H9 (cell line): ENCODE measurements at regions not wholly inside any gene's neighbourhood (a gene's known extent, or its start where the extent isn't known, plus 50 kb on each side); places are given as distances from the start of the nearest gene placed in this dataset.

Source experiments
- DNase-seq: peaks from one replicate; pipeline ENCODE4 v3.0.0-alpha.2; 2017
- H2AFZ ChIP-seq: one replicate; pipeline ENCODE4 v1.6.1; 2013; ENCODE audit warnings: mild to moderate bottlenecking, low read length, control low read depth, moderate library complexity
- H2AK5ac ChIP-seq: 2 replicates; pipeline ENCODE4 v1.6.1; 2013; ENCODE audit warnings: low read length, control low read depth, mixed read lengths; ENCODE audit not compliant: insufficient read length
- H2BK120ac ChIP-seq: one replicate; pipeline ENCODE4 v1.6.1; 2013; ENCODE audit warnings: low read depth, mild to moderate bottlenecking, low read length, control low read depth, inconsistent platforms; ENCODE audit not compliant: poor library complexity, severe bottlenecking
- H2BK12ac ChIP-seq: 2 replicates; pipeline ENCODE4 v1.6.1; 2013; ENCODE audit warnings: low read length, control low read depth, mixed read lengths, low read depth; ENCODE audit not compliant: insufficient read length
- H2BK15ac ChIP-seq: 2 replicates; pipeline ENCODE4 v1.6.1; 2013; ENCODE audit warnings: low read depth, low read length, control low read depth
- H2BK20ac ChIP-seq: one replicate; pipeline ENCODE4 v1.6.1; 2013; ENCODE audit warnings: low read depth, mild to moderate bottlenecking, low read length, control low read depth, inconsistent platforms; ENCODE audit not compliant: poor library complexity, severe bottlenecking
- H2BK5ac ChIP-seq: 2 replicates; pipeline ENCODE4 v1.6.1; 2013; ENCODE audit warnings: low read length, control low read depth, mixed read lengths; ENCODE audit not compliant: insufficient read length
- H3K14ac ChIP-seq: 2 replicates; pipeline ENCODE4 v1.6.1; 2013; ENCODE audit warnings: low read length, control low read depth; ENCODE audit not compliant: insufficient read depth
- H3K18ac ChIP-seq: 2 replicates; pipeline ENCODE4 v1.6.1; 2013; ENCODE audit warnings: low read depth, mild to moderate bottlenecking, mixed read lengths, low read length, control low read depth; ENCODE audit not compliant: insufficient read length
- H3K23ac ChIP-seq: 2 replicates; pipeline ENCODE4 v1.6.1; 2013; ENCODE audit warnings: low read length, control low read depth, mixed read lengths, low read depth; ENCODE audit not compliant: insufficient read length
- H3K23me2 ChIP-seq: 2 replicates; pipeline ENCODE4 v1.6.1; 2013; ENCODE audit warnings: low read depth, mild to moderate bottlenecking, mixed read lengths, low read length, control low read depth; ENCODE audit not compliant: insufficient read length, poor library complexity, severe bottlenecking
- H3K27ac ChIP-seq: 2 replicates; pipeline ENCODE4 v1.5.1; 2013; ENCODE audit warnings: low read length, control low read depth, mixed read lengths, low read depth; ENCODE audit not compliant: insufficient read length
- H3K27me3 ChIP-seq: 2 replicates; pipeline ENCODE4 v1.6.1; 2013; ENCODE audit warnings: low read length, control low read depth, inconsistent platforms; ENCODE audit not compliant: insufficient read depth
- H3K4ac ChIP-seq: 2 replicates; pipeline ENCODE4 v1.6.1; 2013; ENCODE audit warnings: low read depth, mild to moderate bottlenecking, control low read depth, inconsistent platforms, low read length, moderate library complexity
- H3K4me1 ChIP-seq: 2 replicates; pipeline ENCODE4 v1.6.1; 2013; ENCODE audit warnings: low read length, control low read depth, inconsistent platforms; ENCODE audit not compliant: insufficient read depth
- H3K4me2 ChIP-seq: 2 replicates; pipeline ENCODE4 v1.6.1; 2013; ENCODE audit warnings: low read length, control low read depth, mixed read lengths; ENCODE audit not compliant: insufficient read length, insufficient read depth
- H3K56ac ChIP-seq: 2 replicates; pipeline ENCODE4 v1.6.1; 2013; ENCODE audit warnings: low read depth, mild to moderate bottlenecking, mixed read lengths, low read length, control low read depth; ENCODE audit not compliant: insufficient read length
- H3K79me1 ChIP-seq: 2 replicates; pipeline ENCODE4 v1.6.1; 2013; ENCODE audit warnings: low read depth, mild to moderate bottlenecking, moderate library complexity, low read length, control low read depth, inconsistent platforms; ENCODE audit not compliant: insufficient read depth, poor library complexity, severe bottlenecking
- H3K79me2 ChIP-seq: 2 replicates; pipeline ENCODE4 v1.6.1; 2013; ENCODE audit warnings: low read length, control low read depth, inconsistent platforms; ENCODE audit not compliant: insufficient read depth
- H3K9ac ChIP-seq: 2 replicates; pipeline ENCODE4 v1.6.1; 2013; ENCODE audit warnings: low read length, control low read depth, mixed read lengths; ENCODE audit not compliant: insufficient read length; ENCODE audit errors: extremely low read depth
- H3K9me3 ChIP-seq: one replicate; pipeline ENCODE4 v1.6.1; 2013; ENCODE audit warnings: low read depth, low read length, inconsistent platforms; ENCODE audit not compliant: control insufficient read depth
- H3T11ph ChIP-seq: one replicate; pipeline ENCODE4 v1.6.1; 2013; ENCODE audit warnings: mild to moderate bottlenecking, low read length, control low read depth, inconsistent platforms
- H4K20me1 ChIP-seq: one replicate; pipeline ENCODE4 v1.6.1; 2013; ENCODE audit not compliant: control insufficient read depth, insufficient read length, insufficient read depth
- H4K5ac ChIP-seq: 2 replicates; pipeline ENCODE4 v1.6.1; 2013; ENCODE audit warnings: low read depth, mild to moderate bottlenecking, mixed read lengths, low read length, control low read depth; ENCODE audit not compliant: insufficient read length
- H4K8ac ChIP-seq: replicated peaks from 2 replicates; pipeline ENCODE4 v1.6.1; 2013; ENCODE audit warnings: low read length, control low read depth, mixed read lengths, low read depth; ENCODE audit not compliant: insufficient read length
- H4K91ac ChIP-seq: 2 replicates; pipeline ENCODE4 v1.6.1; 2013; ENCODE audit warnings: low read depth, mild to moderate bottlenecking, moderate library complexity, mixed read lengths, low read length, control low read depth; ENCODE audit not compliant: insufficient read length
- H3K27ac Mint-ChIP-seq, 3 experiments: 2 replicates in 2 of 3; 3 replicates in 1 of 3; pipeline ENCODE4 v1.8.0; 2020 to 2021; ENCODE audit warnings: mixed read lengths in 3 of 3, mild to moderate bottlenecking in 1 of 3, moderate library complexity in 1 of 3
- H3K27me3 Mint-ChIP-seq: 2 replicates; pipeline ENCODE4 v1.8.0; 2021; ENCODE audit warnings: low read depth, mild to moderate bottlenecking, moderate library complexity, mixed read lengths
- H3K36me3 Mint-ChIP-seq, 3 experiments: 2 replicates in 2 of 3; 3 replicates in 1 of 3; pipeline ENCODE4 v1.8.0; 2020 to 2021; ENCODE audit warnings: low read depth in 3 of 3, mixed read lengths in 3 of 3; ENCODE audit not compliant: insufficient read depth in 1 of 3
- H3K4me1 Mint-ChIP-seq, 2 experiments: 2 replicates each; pipeline ENCODE4 v1.8.0; 2020; ENCODE audit warnings: mixed read lengths in 2 of 2
- H3K4me3 Mint-ChIP-seq, 2 experiments: 2 replicates in 1 of 2; 3 replicates in 1 of 2; pipeline ENCODE4 v1.8.0; 2020 to 2021; ENCODE audit warnings: mild to moderate bottlenecking in 2 of 2, mixed read lengths in 2 of 2, moderate library complexity in 1 of 2
- H3K9me3 Mint-ChIP-seq, 2 experiments: 2 replicates in 1 of 2; 3 replicates in 1 of 2; pipeline ENCODE4 v1.8.0; 2020; ENCODE audit warnings: mild to moderate bottlenecking in 2 of 2, mixed read lengths in 2 of 2, moderate library complexity in 1 of 2
- WGBS: extraction: QIAGEN DNeasy Blood & Tissue Kit; methylation state at CpG from one replicate; pipeline ENCODE4 v1.1.7; 2013; ENCODE audit warnings: missing lambda C conversion rate, low lambda C conversion rate, mixed read lengths; ENCODE audit not compliant: insufficient read length; ENCODE audit errors: extremely low coverage; 5-methylcytosine and 5-hydroxymethylcytosine counted together
- TF ChIP-seq, protein P1 (sequence below): fragments of 200-600 bp; sonication (generic); conservative IDR thresholded peaks from 3 replicates; pipeline ENCODE4 v1.8.0; 2021; ENCODE audit warnings: antibody characterized with exemption, mild to moderate bottlenecking

- Histone ChIP-seq H3K14ac (no peak overlapping the region), H2BK5ac (no peak overlapping the region), H3K79me2 (no peaks in the 10 kb centered on the region), H3T11ph (no peak overlapping the region), H2BK120ac (no peak overlapping the region), H2BK12ac (no peak overlapping the region), H3K27me3 (no peaks in the 10 kb centered on the region), H2AFZ (no peak overlapping the region), H3K27ac (no peak overlapping the region), H3K79me1 (no peaks in the 10 kb centered on the region), H3K4me1 (no peaks in the 10 kb centered on the region), H2BK20ac (no peak overlapping the region), H4K91ac (no peak overlapping the region), H3K4ac (no peak overlapping the region), H3K23ac (no peak overlapping the region), H2AK5ac (no peak overlapping the region), H4K20me1 (no peaks in the 10 kb centered on the region), H2BK15ac (no peak overlapping the region), H4K5ac (no peak overlapping the region), H3K9me3 (no peaks in the 10 kb centered on the region), H3K9ac (no peak overlapping the region), H3K4me2 (no peak overlapping the region), H3K56ac (no peak overlapping the region), H3K18ac (no peak overlapping the region), H4K8ac (no peak overlapping the region), H3K23me2 (no peaks in the 10 kb centered on the region)
- TF ChIP-seq, protein P1, sequence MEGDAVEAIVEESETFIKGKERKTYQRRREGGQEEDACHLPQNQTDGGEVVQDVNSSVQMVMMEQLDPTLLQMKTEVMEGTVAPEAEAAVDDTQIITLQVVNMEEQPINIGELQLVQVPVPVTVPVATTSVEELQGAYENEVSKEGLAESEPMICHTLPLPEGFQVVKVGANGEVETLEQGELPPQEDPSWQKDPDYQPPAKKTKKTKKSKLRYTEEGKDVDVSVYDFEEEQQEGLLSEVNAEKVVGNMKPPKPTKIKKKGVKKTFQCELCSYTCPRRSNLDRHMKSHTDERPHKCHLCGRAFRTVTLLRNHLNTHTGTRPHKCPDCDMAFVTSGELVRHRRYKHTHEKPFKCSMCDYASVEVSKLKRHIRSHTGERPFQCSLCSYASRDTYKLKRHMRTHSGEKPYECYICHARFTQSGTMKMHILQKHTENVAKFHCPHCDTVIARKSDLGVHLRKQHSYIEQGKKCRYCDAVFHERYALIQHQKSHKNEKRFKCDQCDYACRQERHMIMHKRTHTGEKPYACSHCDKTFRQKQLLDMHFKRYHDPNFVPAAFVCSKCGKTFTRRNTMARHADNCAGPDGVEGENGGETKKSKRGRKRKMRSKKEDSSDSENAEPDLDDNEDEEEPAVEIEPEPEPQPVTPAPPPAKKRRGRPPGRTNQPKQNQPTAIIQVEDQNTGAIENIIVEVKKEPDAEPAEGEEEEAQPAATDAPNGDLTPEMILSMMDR: no peak
- no CpG with 5 or more reads among the region's 3 CpGs for WGBS
- no peak for DNase-seq
- H3K4me1 Mint-ChIP-seq: peaks cover 2 to 5% of the 10 kb centered on the region in 2 experiments
- peaks cover 1% of the 10 kb centered on the region; the same call in 1 of the 2 replicates for H3K27me3 Mint-ChIP-seq
- no peak overlapping the region for H3K27ac Mint-ChIP-seq
- H3K9me3 Mint-ChIP-seq: no peaks in the 10 kb centered on the region
- H3K4me3 Mint-ChIP-seq: no peak overlapping the region
- no peaks in the 10 kb centered on the region; a peak in 1 of 7 replicates for H3K36me3 Mint-ChIP-seq
Measured at GRCh38 chr16:51349626-51350025, 198.6 kb upstream of the SALL1 start.
